ENCODE measurements at regions not wholly inside any gene's neighbourhood (a gene's known extent, or its start where the extent isn't known, plus 50 kb on each side); places are given as distances from the start of the nearest gene placed in this dataset.
"Not testable (repeated sequence)": the region's sequence is repeated elsewhere in the genome, so short reads cannot be mapped to it uniquely, and the experiment has no call there.

DNA sequence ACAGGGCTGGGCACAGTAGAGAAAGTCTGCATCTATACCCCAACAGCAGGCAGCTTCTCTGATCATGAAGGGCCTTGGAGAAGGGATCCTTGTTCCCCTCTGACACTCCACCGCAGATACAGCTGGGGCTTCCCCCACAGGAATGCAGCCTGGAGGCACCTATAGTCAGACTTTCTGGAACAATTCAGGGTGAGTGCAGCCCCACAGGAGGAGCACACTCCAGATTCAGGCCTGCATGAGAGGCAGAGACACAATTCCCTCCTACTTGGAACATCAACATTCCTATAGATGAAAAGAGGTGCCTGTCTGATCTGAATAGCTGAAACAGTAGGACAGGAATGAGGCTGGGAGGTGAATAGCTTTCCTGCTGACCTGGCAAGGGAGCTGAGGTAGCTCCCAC, 1298.0 kb upstream of the CNTN5 start:
- no peak for DNase-seq

GRCh38 chr11:97729546-97730272, 1291.0 kb upstream of the CNTN5 start:
- DNase-seq = no peak

GRCh38 chr11:97732011-97732632, 1288.6 kb upstream of the CNTN5 start:
- no peak for DNase-seq

DNA sequence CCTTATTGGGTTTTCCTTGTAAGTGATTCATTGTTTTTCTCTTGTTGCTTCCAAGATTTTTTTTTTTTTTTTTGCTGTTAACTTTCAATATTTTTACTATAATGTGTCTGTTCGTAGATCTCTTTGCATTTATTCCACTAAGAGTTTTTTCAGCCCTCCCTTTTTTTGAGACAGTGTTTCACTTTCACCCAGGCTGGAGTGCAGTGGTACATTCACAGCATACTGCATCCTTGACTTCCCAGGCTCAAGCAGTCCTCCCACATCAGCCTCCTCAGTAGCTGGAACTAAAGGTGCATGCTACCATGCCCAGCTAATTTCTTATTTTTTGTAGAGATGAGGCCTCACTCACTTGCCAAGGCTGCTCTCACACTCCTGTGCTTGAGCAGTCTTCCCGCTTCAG, 1282.0 kb upstream of the CNTN5 start:
- DNase-seq = no peak

- DNase-seq = no peak
These were observed 1280.6 kb upstream of the CNTN5 start for GRCh38 chr11:97739932-97740800.

DNA sequence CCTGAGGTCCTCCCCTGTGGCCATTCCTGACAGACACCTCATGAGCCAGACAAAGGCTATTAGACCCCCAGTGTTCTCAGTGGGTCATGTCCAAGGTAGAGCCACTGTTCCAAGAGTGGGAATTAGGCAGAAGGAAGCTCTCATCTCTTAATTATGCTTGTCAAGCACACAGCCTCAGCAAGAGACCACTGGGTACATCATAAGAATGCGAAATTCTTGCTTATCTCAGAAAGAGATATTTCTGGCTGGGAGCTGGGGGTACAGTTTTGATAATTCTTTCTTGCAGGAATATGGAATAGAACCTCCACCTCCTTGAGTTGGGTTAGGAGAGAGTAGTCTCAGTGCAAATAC, 1280.0 kb upstream of the CNTN5 start:
- DNase-seq = no peak

DNA sequence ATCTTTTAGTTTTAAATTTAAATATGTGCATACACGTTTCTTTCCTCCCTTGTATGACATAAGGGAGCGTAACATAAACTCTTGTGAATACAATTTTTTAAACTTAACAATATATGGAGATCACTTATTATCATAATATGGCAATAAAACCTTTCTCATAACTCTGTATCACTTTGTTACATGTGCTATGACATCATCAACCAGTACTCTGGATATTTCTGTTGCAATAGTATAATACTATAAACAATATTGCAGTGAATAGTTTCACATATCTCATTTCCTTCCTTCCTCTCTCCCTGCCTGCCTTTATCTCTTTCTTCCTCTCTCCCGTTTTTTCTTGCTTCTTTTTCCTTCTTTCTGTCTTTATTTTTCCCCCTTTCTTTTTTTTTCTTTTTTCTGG, 1278.0 kb upstream of the CNTN5 start:
- DNase-seq = no peak

GRCh38 chr11:97743205-97743742, 1277.5 kb upstream of the CNTN5 start:
- DNase-seq = no peak

DNA sequence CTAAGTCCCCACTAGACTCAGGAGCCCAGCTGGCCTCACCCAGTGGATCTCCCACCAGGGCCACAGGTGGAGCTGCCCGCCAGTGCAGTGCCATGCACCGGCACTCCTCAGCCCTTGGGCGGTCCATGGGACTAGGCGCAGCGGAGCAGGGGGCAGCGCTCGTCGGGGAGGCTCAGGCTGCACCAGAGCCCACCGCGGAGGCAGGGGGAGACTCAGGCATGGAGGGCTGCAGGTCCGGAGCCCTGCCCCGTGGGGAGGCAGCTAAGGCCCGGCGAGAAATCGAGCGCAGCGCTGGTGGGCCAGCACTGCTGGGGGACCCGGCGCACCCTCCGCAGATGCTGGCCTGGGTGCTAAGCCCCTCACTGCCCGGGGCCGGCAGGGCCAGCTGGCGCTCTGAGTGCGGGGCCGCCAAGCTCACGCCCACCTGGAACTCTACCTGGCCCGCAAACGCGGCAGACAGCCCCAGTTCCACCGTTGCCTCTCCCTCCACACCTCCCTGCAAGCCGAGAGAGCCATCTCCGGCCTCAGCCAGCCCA, 1275.2 kb upstream of the CNTN5 start:
- DNase-seq = no peak

- no peak for DNase-seq
These were observed 1273.9 kb upstream of the CNTN5 start for GRCh38 chr11:97746818-97747217.

- no peak for DNase-seq
These were observed 1269.3 kb upstream of the CNTN5 start for GRCh38 chr11:97751405-97751804.

DNA sequence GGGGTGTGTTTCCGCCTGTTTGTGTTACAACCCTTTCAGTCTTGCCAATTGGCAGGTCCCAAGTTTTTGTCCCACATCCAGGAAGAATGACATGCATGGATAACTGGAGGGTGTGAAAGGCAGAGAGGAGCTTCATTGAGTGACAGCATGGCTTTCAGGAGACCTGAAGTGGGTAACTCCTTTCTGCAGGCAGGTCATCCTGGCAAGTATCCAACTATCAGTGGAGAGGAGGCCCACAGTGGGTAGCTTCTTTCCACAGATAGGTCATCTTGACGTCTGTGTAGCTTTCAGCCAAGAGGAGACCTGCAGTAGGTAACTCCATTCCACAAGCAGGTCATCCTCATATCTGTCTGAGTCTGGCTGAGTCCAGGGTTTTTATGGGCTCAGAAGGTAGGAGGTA, 1268.8 kb upstream of the CNTN5 start:
- DNase-seq = no peak

GRCh38 chr11:97754976-97755375, 1265.8 kb upstream of the CNTN5 start:
- no peak for DNase-seq

- no peak for DNase-seq
These were observed 1264.0 kb upstream of the CNTN5 start for GRCh38 chr11:97756571-97757335.

DNA sequence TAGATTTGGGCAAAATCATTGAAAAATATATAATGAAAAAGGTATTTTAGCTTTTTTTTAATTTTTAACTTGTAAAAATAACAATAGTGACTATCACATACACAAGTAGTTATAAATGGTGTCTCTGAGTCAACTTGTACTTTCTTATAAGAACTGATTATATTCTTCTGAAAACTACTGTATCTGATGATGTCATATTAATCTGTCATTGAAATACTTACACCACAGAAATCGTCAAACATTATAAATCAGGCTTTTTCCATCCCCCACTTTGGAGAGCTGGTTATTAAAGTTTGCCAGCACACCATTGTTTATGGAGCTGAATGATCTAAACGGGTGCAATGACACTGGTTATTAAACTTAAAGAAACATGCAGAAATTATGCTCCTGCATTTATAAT, 1259.6 kb upstream of the CNTN5 start:
- DNase-seq = no peak

DNA sequence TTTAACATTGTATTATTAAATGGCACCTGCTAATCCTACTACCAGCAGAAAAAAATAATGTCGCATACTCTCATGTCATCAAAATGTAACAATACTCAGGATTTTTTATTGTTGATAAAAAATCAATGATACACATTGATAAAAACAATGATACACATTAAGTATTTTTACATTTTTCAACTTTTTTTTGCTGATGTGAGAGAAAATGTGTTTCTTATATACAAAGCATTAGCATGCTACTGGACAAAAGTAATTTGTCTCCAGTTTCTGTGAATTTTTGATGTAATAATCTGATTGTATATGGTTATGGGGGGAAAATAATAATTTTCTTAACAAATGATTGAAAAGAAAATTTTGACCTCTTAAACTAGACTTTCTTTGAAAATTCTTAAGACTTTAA, 1256.6 kb upstream of the CNTN5 start:
- no peak for DNase-seq

- no peak for DNase-seq
These were observed 1256.1 kb upstream of the CNTN5 start for GRCh38 chr11:97764605-97765004.

DNA sequence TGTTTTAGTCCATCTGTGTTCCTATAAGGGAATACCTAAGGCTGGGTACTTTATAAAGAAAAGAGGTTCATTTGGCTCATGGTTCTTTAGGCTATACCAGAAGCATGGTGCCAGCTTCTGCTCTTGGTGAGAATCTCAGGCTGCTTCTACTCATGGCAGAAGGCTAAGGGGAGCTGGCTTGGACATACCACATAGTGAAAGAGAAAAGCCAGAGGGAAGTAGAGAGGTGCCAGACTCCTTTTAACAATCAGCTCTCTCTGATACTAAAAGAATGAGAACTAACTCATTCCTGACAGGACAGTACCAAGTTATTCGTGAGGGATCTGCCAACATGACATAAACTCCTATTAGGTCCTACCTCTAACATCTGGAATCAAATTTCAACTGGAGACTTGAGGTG, 1250.2 kb upstream of the CNTN5 start:
- no peak for DNase-seq

- DNase-seq = no peak
These were observed 1248.0 kb upstream of the CNTN5 start for GRCh38 chr11:97772705-97773104.

GRCh38 chr11:97784388-97784787, 1236.4 kb upstream of the CNTN5 start:
- DNase-seq = not testable (repeated sequence)

- DNase-seq = no peak
These were observed 1233.8 kb upstream of the CNTN5 start for GRCh38 chr11:97786961-97787360.

GRCh38 chr11:97794876-97795275, 1225.9 kb upstream of the CNTN5 start:
- DNase-seq = no peak

DNA sequence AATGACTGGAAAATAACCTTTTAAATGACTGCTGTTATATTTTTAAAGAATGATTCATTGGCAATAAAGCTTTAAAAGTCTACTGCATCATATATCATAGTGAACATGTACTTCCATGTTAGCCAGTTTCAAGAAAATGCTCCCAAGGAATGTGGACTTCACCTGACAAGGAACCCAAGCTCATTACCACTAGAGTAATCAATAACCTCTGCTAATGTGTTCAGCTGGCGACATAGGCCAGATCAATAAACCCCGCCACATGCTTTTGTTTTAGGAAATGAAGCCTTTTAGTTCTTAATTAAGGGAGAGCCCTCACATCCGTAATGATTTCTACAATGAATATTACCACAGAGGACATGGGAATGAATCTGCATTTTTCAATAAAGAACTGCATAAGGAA, 1219.9 kb upstream of the CNTN5 start:
- DNase-seq = no peak
